Astrocyte of the cerebellum (primary cell): ENCODE measurements at regions not wholly inside any gene's neighbourhood (a gene's known extent, or its start where the extent isn't known, plus 50 kb on each side); places are given as distances from the start of the nearest gene placed in this dataset.
"Not testable (repeated sequence)": the region's sequence is repeated elsewhere in the genome, so short reads cannot be mapped to it uniquely, and the experiment has no call there.

Source experiments
- DNase-seq: peaks from one replicate; pipeline ENCODE4 v3.0.0-alpha.2; 2011; ENCODE audit warnings: low read depth
- H3K4me3 ChIP-seq: 2 replicates; pipeline ENCODE4 v1.5.1; 2011; ENCODE audit warnings: mild to moderate bottlenecking, low read depth, low read length, moderate library complexity
- in situ Hi-C: cut with HindIII; loops from 2 replicates; pipeline ENCODE4 v1.10.0; 2017; ENCODE audit warnings: low sequenced_read_pairs
- TF ChIP-seq, protein P1 (sequence below): IDR thresholded peaks from 2 replicates; pipeline ENCODE4 v1.5.1; 2012; ENCODE audit warnings: low read length, low read depth, moderate library complexity, mild to moderate bottlenecking; ENCODE audit errors: missing control alignments

DNA sequence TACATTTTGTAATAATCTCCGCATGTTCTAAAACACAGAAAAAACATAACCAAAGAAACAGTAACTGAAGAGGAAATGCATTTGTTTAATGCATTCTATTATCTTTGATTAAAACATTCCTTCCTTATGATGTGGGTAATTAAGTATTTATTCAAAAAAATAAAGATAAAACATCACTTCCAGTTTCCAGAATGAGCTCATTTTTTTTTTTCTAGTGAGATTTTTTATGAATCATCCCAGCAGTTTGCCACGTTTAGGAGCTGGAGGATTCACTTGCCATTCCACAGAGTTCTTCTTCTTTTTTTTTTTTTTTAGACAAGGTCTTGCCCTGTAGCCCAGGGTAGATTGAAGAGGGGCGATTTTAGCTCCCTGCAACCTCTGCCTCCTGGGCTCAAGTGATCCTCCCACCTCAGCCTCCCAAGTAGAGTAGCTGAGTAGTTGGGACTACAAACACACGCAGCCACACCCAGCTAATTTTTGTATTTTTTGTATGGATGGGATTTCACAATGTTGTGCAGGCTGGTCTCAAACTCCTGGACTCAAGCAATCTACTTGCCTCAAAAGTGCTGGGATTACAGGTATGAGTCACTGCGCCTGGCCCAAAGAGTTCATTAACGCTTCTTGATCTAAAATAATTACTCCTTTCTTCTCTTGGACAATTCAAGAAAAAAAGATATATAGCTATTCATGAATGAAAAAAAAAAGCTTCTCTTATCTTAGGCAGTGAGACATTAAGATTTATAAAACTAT lies 177.3 kb downstream of the DKK1 start:
- TF ChIP-seq, protein P1, sequence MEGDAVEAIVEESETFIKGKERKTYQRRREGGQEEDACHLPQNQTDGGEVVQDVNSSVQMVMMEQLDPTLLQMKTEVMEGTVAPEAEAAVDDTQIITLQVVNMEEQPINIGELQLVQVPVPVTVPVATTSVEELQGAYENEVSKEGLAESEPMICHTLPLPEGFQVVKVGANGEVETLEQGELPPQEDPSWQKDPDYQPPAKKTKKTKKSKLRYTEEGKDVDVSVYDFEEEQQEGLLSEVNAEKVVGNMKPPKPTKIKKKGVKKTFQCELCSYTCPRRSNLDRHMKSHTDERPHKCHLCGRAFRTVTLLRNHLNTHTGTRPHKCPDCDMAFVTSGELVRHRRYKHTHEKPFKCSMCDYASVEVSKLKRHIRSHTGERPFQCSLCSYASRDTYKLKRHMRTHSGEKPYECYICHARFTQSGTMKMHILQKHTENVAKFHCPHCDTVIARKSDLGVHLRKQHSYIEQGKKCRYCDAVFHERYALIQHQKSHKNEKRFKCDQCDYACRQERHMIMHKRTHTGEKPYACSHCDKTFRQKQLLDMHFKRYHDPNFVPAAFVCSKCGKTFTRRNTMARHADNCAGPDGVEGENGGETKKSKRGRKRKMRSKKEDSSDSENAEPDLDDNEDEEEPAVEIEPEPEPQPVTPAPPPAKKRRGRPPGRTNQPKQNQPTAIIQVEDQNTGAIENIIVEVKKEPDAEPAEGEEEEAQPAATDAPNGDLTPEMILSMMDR, result no peak
- in situ Hi-C loops, result no loop called here
- H3K4me3 ChIP-seq, result no peak overlapping the region
- no peak for DNase-seq

DNA sequence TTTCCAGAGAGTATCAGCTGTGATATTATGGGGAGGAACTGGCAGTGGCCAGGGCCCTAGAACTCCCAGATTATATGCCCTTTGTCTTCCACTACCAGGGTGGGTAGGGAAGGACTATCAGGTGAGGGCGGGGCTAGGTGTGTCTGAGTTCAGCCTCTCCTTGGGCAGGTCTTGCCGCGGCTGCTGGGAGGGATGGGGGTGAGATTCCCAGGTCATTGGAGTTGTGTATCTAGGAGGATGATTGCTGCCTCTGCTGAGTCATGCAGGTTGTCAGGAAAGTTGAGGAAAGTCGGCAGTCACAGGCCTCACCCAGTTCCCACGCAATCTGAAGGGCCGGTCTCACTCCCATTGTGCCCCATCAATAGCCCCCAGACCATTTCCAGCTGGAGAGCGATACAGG lies 185.2 kb downstream of the DKK1 start:
- DNase-seq, result no peak
- no peak overlapping the region for H3K4me3 ChIP-seq
- in situ Hi-C loops, result no loop called here
- TF ChIP-seq, protein P1, result no peak

DNA sequence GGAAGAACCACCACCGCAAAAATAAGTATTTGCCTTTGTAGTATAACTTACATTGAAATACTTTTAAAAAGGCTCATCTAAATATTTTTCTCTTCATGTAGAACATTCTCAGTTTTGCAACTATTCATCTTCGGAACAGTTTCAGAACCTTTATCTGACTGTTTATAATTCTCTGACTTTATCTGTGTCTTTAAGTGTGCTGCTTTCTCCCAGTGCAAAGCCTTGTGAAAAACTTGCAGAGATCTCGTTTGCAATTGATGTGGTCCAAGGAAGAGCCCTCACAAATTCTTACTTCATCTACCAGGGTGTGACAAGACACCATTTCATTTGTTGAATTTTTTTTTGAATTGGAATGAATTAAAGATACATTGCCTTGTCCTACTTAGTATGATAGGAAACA lies 186.4 kb downstream of the DKK1 start:
- in situ Hi-C loops, result no loop called here
- no peak for DNase-seq
- H3K4me3 ChIP-seq, result no peak overlapping the region
- TF ChIP-seq, protein P1, result no peak

DNA sequence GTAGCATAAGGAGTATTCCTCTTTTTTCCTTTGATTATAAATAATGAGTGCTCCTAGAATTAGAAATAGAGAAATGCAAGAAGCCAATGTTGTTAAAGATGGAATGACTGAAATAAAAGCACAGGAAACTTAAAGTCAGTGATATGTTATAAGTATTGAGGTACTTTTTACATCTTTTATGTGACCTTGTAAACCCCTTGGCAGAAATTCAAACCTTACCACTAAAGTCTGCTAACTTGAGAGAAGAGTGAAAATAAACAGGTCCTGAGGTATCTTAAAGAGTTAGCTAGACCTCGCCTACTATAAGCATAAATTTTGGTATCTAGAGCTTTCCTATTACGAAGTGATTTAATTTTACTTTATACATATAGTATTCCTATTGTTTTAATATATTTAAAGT lies 188.2 kb downstream of the DKK1 start:
- no peak overlapping the region for H3K4me3 ChIP-seq
- TF ChIP-seq, protein P1, result no peak
- in situ Hi-C loops, result no loop called here
- no peak for DNase-seq

DNA sequence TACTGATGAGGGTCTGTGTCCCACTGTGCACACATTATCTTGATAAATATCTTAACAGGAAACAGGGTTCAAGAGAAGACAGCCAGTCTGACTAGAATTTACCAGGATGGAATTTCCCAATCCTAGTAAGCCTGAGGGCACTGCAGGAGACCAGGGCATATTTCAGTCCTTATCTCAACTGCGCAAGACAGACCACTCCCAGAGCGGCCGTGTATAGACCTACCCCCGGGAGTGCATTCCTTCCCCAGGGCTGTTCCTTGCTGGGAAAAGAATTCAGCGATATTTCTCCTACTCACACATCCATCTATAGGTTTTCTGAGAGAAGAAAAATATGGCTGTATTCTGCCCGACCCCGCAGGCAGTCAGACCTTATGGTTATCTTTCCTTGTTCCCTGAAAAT lies 191.3 kb downstream of the DKK1 start:
- DNase-seq, in situ Hi-C loops, H3K4me3 ChIP-seq: not testable (repeated sequence)

DNA sequence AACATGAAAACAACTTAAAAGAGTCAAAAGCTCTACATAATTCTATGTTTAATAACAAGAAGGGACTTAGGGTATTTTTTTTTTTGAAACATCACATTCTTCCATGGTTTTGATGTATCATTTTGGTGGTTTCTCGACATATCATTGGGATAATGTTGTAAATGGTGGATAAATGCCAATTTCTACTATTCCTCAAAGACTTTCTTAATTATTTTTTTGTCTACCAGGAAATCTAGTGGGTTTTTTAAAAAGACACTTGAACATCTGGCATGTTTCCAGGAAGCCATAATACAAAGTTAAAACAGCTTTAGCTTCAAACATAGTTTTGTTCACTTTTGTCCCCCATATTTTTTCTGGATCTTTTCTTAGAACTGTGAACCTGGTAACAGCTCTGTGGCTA lies 200.4 kb downstream of the DKK1 start:
- in situ Hi-C loops, result no loop called here

DNA sequence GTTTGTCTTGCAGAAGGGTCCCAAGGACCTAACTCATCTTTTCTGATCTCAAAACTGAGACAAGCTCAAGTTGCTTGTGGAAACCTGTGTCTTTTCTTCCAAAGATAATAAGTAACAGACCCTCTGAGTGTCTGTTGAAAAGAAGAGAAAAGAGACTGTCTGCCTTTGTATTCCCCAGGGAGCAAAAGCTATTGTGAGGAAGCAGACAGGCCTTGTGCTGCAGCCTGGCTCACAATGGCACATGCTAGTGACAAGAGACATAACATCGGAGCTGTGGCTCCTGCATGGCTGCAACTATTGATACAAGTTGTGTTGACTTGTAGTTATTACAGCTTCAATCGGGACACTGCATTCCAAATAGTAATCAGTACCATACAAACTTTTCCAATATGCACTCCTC lies 202.9 kb downstream of the DKK1 start:
- no peak for DNase-seq
- TF ChIP-seq, protein P1, result no peak
- H3K4me3 ChIP-seq, result no peak overlapping the region
- in situ Hi-C loops, result no loop called here

More for the DNA sequence above, 200.4 kb downstream of the DKK1 start:
- H3K4me3 ChIP-seq, result no peak overlapping the region
- TF ChIP-seq, protein P1, result no peak
- no peak for DNase-seq
